ENCODE measurements at regions not wholly inside any gene's neighbourhood (a gene's known extent, or its start where the extent isn't known, plus 50 kb on each side); places are given as distances from the start of the nearest gene placed in this dataset.

GRCh38 chr5:135216471-135217343 is 182.3 kb downstream of the MACROH2A1 start:
- ATAC-seq, result no peak
- DNase-seq (ENCODE audit: low spot score), result no peak
- ChIA-PET CTCF (ENCODE audit: low intra/inter-chr PET ratio, low total read pairs) (no interaction called here), POLR2A (interaction anchor here (0.9 kb wide), 1 partner anchor 13 kb away, joined by 3 read pairs; no protein-coding TSS in a partner anchor)
- no peak overlapping the region for H3K9ac ChIP-seq (ENCODE audit: insufficient read depth, low read depth, low read length)
- no peak overlapping the region for H3K27ac ChIP-seq (ENCODE audit: extremely low read length, insufficient read depth, low read length)
- H4K20me1 ChIP-seq (ENCODE audit: insufficient read depth, low read length), result no peaks in the 10 kb centered on the region
- in situ Hi-C loops (cut with HindIII; ENCODE audit: extremely low pct_ligation_motif_present, low pct_unique_long_range_greater_than_20kb) (no loop called here), intact Hi-C loops (cut with micrococcal nuclease; ENCODE audit: unreplicated experiment) (no loop called here)
- no peak overlapping the region for H3K4me2 ChIP-seq (ENCODE audit: low read depth, low read length)
- H3K4me3 ChIP-seq (replicated peaks in 1 of 3; ENCODE audit: insufficient read depth in 1 of 3, low read depth in 2 of 3, low read length in 3 of 3), result no peak overlapping the region
- H3K27me3 ChIP-seq (ENCODE audit: control insufficient read depth in 1 of 2, insufficient read depth in 2 of 2, low read length in 2 of 2), result no peaks in the 10 kb centered on the region
- no TSS peak for BruUV-seq (replicated peaks)
- peaks cover 30% of the 10 kb centered on the region for H3K4me1 ChIP-seq (ENCODE audit: insufficient read depth, low read length)
- FAIRE-seq, result no peak
- H3K9me3 ChIP-seq (ENCODE audit: low read length), result no peaks in the 10 kb centered on the region
- H2AFZ ChIP-seq (ENCODE audit: low read length), result no peak overlapping the region
- H3K79me2 ChIP-seq (ENCODE audit: insufficient read depth, low read length), result no peaks in the 10 kb centered on the region
- H3K36me3 ChIP-seq (replicated peaks in 1 of 2; ENCODE audit: control insufficient read depth in 1 of 2, insufficient read depth in 2 of 2, low read length in 2 of 2), result no peaks in the 10 kb centered on the region
- TF ChIP-seq DNMT1 (CRISPR knock-in tag; IDR thresholded peaks at IDR 0.05), result no peak
- no peak for TF ChIP-seq FOXM1 (CRISPR knock-in tag; IDR thresholded peaks at IDR 0.05)
- no peak for TF ChIP-seq JDP2 (CRISPR knock-in tag; IDR thresholded peaks at IDR 0.05; ENCODE audit: borderline replicate concordance)
- TF ChIP-seq AKNA (CRISPR knock-in tag; IDR thresholded peaks at IDR 0.05; ENCODE audit: borderline replicate concordance), result no peak
- no peak for TF ChIP-seq TFDP1 (CRISPR knock-in tag; IDR thresholded peaks at IDR 0.05; ENCODE audit: borderline replicate concordance)
- TF ChIP-seq NFKB2 (CRISPR knock-in tag; IDR thresholded peaks at IDR 0.05; ENCODE audit: borderline replicate concordance), result no peak
- no peak for TF ChIP-seq ZNF143 (CRISPR knock-in tag; IDR thresholded peaks at IDR 0.05)
- TF ChIP-seq ZNF777 (CRISPR knock-in tag; IDR thresholded peaks at IDR 0.05), result no peak
- TF ChIP-seq IKZF1 (IDR thresholded peaks at IDR 0.05), result no peak
- no peak for TF ChIP-seq NFE2 (CRISPR knock-in tag; IDR thresholded peaks at IDR 0.05)
- no peak for TF ChIP-seq RXRB (CRISPR knock-in tag; IDR thresholded peaks at IDR 0.05; ENCODE audit: borderline replicate concordance)
- no peak for TF ChIP-seq HOXA5 (CRISPR knock-in tag; IDR thresholded peaks at IDR 0.05)
- TF ChIP-seq ARNT2 (CRISPR knock-in tag; IDR thresholded peaks at IDR 0.05; ENCODE audit: low read depth), result no peak
- TF ChIP-seq, protein P1, sequence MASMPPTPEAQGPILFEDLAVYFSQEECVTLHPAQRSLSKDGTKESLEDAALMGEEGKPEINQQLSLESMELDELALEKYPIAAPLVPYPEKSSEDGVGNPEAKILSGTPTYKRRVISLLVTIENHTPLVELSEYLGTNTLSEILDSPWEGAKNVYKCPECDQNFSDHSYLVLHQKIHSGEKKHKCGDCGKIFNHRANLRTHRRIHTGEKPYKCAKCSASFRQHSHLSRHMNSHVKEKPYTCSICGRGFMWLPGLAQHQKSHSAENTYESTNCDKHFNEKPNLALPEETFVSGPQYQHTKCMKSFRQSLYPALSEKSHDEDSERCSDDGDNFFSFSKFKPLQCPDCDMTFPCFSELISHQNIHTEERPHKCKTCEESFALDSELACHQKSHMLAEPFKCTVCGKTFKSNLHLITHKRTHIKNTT (CRISPR knock-in tag; IDR thresholded peaks at IDR 0.05), result no peak
- no peak for TF ChIP-seq SAP130 (CRISPR knock-in tag; IDR thresholded peaks at IDR 0.05; ENCODE audit: low read depth)
- no peak for TF ChIP-seq EHMT2 (IDR thresholded peaks at IDR 0.05; ENCODE audit: borderline replicate concordance, low read depth, low read length)
- no peak for TF ChIP-seq ZBTB7B (CRISPR knock-in tag; IDR thresholded peaks at IDR 0.05)

Data from HepG2 (cell line).